Esophagus muscularis mucosa (tissue), 4 donors: ENCODE measurements at regions not wholly inside any gene's neighbourhood (a gene's known extent, or its start where the extent isn't known, plus 50 kb on each side); places are given as distances from the start of the nearest gene placed in this dataset.

Experiments used
- DNase-seq: peaks from one replicate; pipeline ENCODE4 v3.0.0-alpha.2; 2017; ENCODE audit errors: extremely low spot score
- H3K27ac ChIP-seq, 4 donors: fragments of 200-600 bp; sonication (generic); replicated peaks in 1 of 4; 1 replicate in 3 of 4; 2 replicates in 1 of 4; pipeline ENCODE4 v1.5.1; 2016 to 2019; ENCODE audit warnings: mild to moderate bottlenecking in 1 of 4
- H3K27me3 ChIP-seq, 4 donors: fragments of 200-600 bp; sonication (generic); one replicate each; pipeline versions ENCODE4 v1.5.1 to v1.6.0; 2016 to 2019
- H3K36me3 ChIP-seq, 4 donors: fragments of 200-600 bp; sonication (generic); one replicate each; pipeline ENCODE4 v1.5.1; 2016 to 2019
- H3K4me1 ChIP-seq, 4 donors: fragments of 200-600 bp; sonication (generic); one replicate each; pipeline ENCODE4 v1.5.1; 2016 to 2019
- H3K4me3 ChIP-seq, 4 donors: fragments of 200-600 bp; sonication (generic); 1 replicate in 2 of 4; 2 replicates in 2 of 4; pipeline ENCODE4 v1.5.1; 2016 to 2019; ENCODE audit warnings: mild to moderate bottlenecking in 4 of 4, moderate library complexity in 1 of 4
- H3K9me3 ChIP-seq, 4 donors: fragments of 200-600 bp; sonication (generic); 1 replicate in 3 of 4; 2 replicates in 1 of 4; pipeline ENCODE4 v1.5.1; 2016 to 2019
- EP300 ChIP-seq: sonication (generic); formaldehyde crosslinking; IDR thresholded peaks from one replicate; pipeline ENCODE4 v1.6.1; 2017; ENCODE audit warnings: antibody characterized with exemption
- POLR2A ChIP-seq: fragments of 450-650 bp; IDR thresholded peaks from one replicate; pipeline ENCODE4 v1.6.1; 2017; ENCODE audit warnings: antibody characterized with exemption, moderate library complexity, mild to moderate bottlenecking, low read depth
- POLR2AphosphoS5 ChIP-seq, 2 donors: sonication (generic); formaldehyde crosslinking; IDR thresholded peaks; one replicate each; pipeline ENCODE4 v1.6.1; 2017; ENCODE audit warnings: antibody characterized with exemption in 2 of 2
- WGBS: methylation state at CpG from one replicate; pipeline ENCODE4 v1.1.5; 2018; 5-methylcytosine and 5-hydroxymethylcytosine counted together
- intact Hi-C: fragments of 100-400 bp; cut with DNase I; formaldehyde crosslinking; loops from one replicate; pipeline ENCODE4 v1.15.1; 2023
- TF ChIP-seq, protein P1 (sequence below), 3 experiments: fragments of 200-600 bp in 2 of 3; fragments of 450-650 bp in 1 of 3; sonication (generic) in 2 of 3; IDR thresholded peaks; one replicate each; pipeline ENCODE4 v1.5.1; 2017 to 2019; ENCODE audit warnings: antibody characterized with exemption in 3 of 3, mild to moderate bottlenecking in 2 of 3, moderate library complexity in 1 of 3

DNA sequence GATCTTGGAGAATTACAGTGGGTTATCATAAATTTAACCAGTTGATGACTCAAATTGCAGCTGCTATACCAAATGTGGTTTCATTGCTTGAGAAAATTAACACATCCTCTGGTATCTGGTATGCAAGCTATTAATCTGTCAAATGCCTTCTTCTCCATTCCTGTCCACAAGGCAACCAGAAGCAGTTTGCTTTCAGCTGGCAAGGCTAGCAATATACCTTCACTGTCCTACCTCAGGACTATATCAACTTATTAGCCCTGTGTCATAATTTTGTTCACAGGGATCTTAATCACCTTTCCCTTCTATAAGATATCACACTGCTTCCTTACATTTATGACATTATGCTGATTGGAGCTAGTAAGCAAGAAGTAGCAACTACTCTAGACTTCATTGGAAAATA lies 110.0 kb upstream of the GPC3 start:
- no peak for TF ChIP-seq EP300
- no peak for TF ChIP-seq POLR2AphosphoS5 (IDR thresholded peaks at IDR 0.05)
- TF ChIP-seq POLR2A = no peak
- TF ChIP-seq, protein P1, sequence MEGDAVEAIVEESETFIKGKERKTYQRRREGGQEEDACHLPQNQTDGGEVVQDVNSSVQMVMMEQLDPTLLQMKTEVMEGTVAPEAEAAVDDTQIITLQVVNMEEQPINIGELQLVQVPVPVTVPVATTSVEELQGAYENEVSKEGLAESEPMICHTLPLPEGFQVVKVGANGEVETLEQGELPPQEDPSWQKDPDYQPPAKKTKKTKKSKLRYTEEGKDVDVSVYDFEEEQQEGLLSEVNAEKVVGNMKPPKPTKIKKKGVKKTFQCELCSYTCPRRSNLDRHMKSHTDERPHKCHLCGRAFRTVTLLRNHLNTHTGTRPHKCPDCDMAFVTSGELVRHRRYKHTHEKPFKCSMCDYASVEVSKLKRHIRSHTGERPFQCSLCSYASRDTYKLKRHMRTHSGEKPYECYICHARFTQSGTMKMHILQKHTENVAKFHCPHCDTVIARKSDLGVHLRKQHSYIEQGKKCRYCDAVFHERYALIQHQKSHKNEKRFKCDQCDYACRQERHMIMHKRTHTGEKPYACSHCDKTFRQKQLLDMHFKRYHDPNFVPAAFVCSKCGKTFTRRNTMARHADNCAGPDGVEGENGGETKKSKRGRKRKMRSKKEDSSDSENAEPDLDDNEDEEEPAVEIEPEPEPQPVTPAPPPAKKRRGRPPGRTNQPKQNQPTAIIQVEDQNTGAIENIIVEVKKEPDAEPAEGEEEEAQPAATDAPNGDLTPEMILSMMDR (IDR thresholded peaks at IDR 0.05) = no peak
- no peak overlapping the region for H3K4me3 ChIP-seq
- H3K27me3 ChIP-seq = no peaks in the 10 kb centered on the region
- H3K9me3 ChIP-seq = no peaks in the 10 kb centered on the region
- DNase-seq = no peak
- no peak overlapping the region for H3K27ac ChIP-seq
- H3K4me1 ChIP-seq = no peaks in the 10 kb centered on the region
- H3K36me3 ChIP-seq = no peaks in the 10 kb centered on the region
- intact Hi-C loops = no loop called here

DNA sequence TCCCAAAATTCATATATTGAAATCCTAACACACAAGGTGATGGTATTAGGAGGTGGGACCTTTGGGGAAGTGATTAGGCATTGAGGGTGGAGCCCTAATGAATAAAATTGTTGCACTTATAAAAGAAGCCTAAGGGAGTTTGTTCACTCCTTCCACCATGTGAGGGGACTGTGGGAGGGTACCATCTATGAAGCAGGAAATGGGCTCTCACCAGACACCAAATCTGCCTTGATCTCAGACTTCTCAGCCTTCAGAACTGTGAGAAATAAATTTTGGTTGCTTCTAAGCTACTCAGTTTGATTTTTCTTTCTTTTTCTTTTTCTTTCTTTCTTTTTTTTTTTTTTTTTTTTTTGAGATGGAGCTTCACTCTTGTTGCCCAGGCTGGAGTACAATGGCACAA lies 116.2 kb upstream of the GPC3 start:
- H3K36me3 ChIP-seq = no peaks in the 10 kb centered on the region
- H3K27me3 ChIP-seq = no peaks in the 10 kb centered on the region
- intact Hi-C loops = no loop called here
- no peak for TF ChIP-seq EP300
- no peaks in the 10 kb centered on the region for H3K4me1 ChIP-seq
- H3K27ac ChIP-seq = no peak overlapping the region
- no peaks in the 10 kb centered on the region for H3K9me3 ChIP-seq
- DNase-seq = no peak
- H3K4me3 ChIP-seq = no peak overlapping the region

DNA sequence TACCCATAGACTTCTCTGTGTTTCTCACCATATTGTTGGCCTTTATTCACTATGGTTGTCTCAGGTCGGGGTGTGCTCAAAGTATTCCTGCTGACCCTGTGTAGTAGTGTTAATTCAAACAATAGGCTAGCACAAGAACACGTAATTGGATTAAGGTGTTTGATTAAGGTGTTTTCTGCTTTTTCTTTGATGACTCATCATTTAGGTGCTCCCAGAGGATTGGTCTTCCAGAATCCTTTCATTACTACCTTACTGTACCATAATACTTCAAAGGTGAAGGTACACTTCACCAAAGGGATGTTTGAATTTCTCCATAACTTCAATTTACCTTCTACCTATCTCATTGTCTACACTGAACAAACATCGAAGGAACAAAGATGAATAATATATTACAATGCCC lies 121.7 kb upstream of the CCDC160 start:
- H3K36me3 ChIP-seq = no peaks in the 10 kb centered on the region
- no peaks in the 10 kb centered on the region for H3K9me3 ChIP-seq
- DNase-seq = no peak
- H3K27me3 ChIP-seq = no peaks in the 10 kb centered on the region
- H3K4me1 ChIP-seq = no peaks in the 10 kb centered on the region
- H3K27ac ChIP-seq = no peak overlapping the region
- 73% methylated on average over 3 of the region's 3 CpGs for whole genome bisulfite sequencing
- intact Hi-C loops = no loop called here
- no peak overlapping the region for H3K4me3 ChIP-seq
- TF ChIP-seq, protein P1 (IDR thresholded peaks at IDR 0.05) = no peak
- TF ChIP-seq EP300 (no peak), POLR2AphosphoS5 (IDR thresholded peaks at IDR 0.05) (no peak), POLR2A (no peak)

DNA sequence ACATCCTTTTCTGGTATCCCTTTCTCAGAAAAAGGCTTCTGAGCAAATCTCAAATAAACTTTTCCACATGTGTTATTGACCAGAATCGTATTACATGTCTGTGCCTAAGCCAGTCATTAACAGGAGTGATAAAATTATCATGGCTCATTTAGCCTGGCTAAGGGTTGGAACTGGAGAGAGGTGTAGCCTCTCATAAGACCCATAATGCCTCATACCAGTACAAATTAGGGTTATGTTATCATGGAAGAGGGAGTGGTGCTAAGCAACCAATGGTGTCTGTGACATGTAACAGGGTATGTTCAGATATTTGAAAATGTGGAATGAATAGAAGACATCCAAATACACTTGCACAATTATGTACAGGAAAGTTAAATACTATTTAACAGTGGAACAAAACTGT lies 99.6 kb upstream of the CCDC160 start:
- DNase-seq = no peak
- intact Hi-C loops = no loop called here
- WGBS = 60% methylated on average over 1 of the region's 1 CpG
- Histone ChIP-seq H3K27ac (no peak overlapping the region), H3K27me3 (no peaks in the 10 kb centered on the region), H3K36me3 (no peaks in the 10 kb centered on the region), H3K4me3 (no peak overlapping the region), H3K9me3 (no peaks in the 10 kb centered on the region), H3K4me1 (no peaks in the 10 kb centered on the region)
- TF ChIP-seq EP300 (no peak), POLR2A (no peak), POLR2AphosphoS5 (IDR thresholded peaks at IDR 0.05) (no peak)
- TF ChIP-seq, protein P1 (IDR thresholded peaks at IDR 0.05) = no peak

DNA sequence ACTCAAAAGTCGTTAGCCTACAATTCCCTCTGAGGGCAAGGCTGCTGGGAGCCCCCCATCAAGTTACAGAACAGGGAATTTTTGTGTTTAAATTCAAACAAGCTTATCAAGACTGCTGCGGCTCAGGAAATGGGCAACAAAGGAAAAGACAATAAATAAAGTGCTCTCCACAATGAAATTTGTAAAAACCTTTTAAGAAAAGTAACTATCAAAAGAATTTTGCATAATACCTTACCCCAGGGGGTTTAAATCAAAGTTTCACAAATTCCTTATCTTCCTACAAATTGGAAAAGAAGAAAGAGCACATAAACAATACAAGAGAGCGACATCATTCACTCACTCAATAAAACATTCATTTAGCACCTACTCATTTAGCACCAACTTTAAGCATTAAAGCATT lies 97.9 kb upstream of the CCDC160 start:
- WGBS = 45% methylated on average over 3 of the region's 3 CpGs
- Histone ChIP-seq H3K36me3 (no peaks in the 10 kb centered on the region), H3K27me3 (no peaks in the 10 kb centered on the region), H3K9me3 (no peaks in the 10 kb centered on the region), H3K27ac (no peak overlapping the region), H3K4me1 (no peaks in the 10 kb centered on the region), H3K4me3 (no peak overlapping the region)
- intact Hi-C loops = no loop called here
- DNase-seq = no peak
- no peak for TF ChIP-seq POLR2AphosphoS5 (IDR thresholded peaks at IDR 0.05)

DNA sequence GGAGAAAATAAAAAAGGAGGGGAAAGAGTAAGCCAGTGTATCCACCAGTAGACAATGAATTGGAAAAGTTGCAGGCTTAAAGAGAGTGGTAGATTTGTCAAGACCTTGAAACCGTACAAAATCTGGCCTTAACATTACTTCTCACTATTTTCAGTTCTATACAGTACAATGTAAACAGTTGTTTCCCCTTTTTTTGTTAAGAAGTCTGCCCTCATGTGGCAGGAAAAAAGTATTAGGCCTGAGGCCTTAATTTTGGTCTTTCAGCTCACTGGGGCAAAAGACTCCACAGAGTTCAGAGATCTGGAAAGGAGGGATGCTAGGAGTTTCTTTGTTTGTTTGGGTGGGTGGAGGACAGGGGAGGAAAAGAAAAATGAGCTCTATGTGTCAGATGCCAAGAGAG lies 92.8 kb upstream of the CCDC160 start:
- WGBS = 28% methylated on average over 1 of the region's 1 CpG

More for the DNA sequence above, 92.8 kb upstream of the CCDC160 start:
- intact Hi-C loops = no loop called here
- H3K27ac ChIP-seq = no peak overlapping the region
- peaks cover 0 to 11% (median 0%) of the 10 kb centered on the region in 4 donors for H3K4me1 ChIP-seq
- DNase-seq = no peak
- no peak overlapping the region for H3K4me3 ChIP-seq
- TF ChIP-seq POLR2A (no peak), POLR2AphosphoS5 (IDR thresholded peaks at IDR 0.05) (no peak)
- H3K27me3 ChIP-seq = no peaks in the 10 kb centered on the region
- no peaks in the 10 kb centered on the region for H3K9me3 ChIP-seq
- no peaks in the 10 kb centered on the region for H3K36me3 ChIP-seq
